ENCODE measurements at regions not wholly inside any gene's neighbourhood (a gene's known extent, or its start where the extent isn't known, plus 50 kb on each side); places are given as distances from the start of the nearest gene placed in this dataset.

DNA sequence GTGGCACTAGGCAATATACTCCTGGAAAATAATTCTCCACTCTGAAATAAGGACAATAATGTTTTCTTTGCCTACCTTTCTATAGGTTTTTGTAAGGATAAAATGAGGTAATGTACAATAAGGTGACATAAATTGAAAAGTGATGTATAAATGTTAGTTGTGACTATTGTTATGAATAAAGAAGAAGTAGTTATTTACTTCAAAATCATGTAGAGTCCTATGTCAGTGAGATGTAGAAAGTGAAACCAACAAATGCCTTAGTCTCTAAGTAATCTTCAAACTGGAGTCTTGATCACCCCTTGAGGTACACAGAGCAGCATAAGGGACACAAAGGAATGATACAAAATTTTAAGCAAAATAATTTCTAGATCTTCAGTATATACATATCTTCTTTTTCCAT, 60.3 kb upstream of the TP63 start:
- TF ChIP-seq CTCF (IDR thresholded peaks at IDR 0.05; ENCODE audit: borderline replicate concordance, extremely low read depth, low read length, poor library complexity, severe bottlenecking) (no peak), EZH2 (IDR thresholded peaks at IDR 0.05; ENCODE audit: borderline replicate concordance, low read depth, low read length, severe bottlenecking) (no peak)

Data from DND-41 (cell line).